ENCODE measurements at regions not wholly inside any gene's neighbourhood (a gene's known extent, or its start where the extent isn't known, plus 50 kb on each side); places are given as distances from the start of the nearest gene placed in this dataset.
"Not testable (repeated sequence)": the region's sequence is repeated elsewhere in the genome, so short reads cannot be mapped to it uniquely, and the experiment has no call there.

DNA sequence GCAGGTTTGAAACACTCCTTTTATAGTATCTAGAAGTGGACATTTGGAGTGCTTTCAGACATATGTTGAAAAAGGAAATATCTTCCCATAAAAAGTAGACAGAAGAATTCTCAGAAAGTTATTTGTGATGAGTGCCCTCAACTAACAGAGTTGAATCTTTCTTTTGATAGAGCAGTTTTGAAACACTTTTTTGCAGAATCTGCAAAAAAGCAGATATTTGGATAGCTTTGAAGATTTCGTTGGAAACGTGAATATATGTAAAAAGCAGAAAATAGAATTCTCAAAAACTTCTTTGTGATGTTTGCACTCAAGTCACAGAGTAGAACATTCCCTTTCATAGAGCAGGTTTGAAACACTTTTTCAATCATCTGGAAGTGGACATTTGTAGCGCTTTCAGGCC lies 676.4 kb upstream of the ZNF337 start:
- not testable (repeated sequence) for H3K9me3 ChIP-seq (ENCODE audit: control insufficient read depth, insufficient read depth, low read length); H3K36me3 ChIP-seq (ENCODE audit: insufficient read depth, low read length); H3K9ac ChIP-seq (ENCODE audit: low read depth, low read length); H3K4me1 ChIP-seq (ENCODE audit: insufficient read depth, low read length)

DNA sequence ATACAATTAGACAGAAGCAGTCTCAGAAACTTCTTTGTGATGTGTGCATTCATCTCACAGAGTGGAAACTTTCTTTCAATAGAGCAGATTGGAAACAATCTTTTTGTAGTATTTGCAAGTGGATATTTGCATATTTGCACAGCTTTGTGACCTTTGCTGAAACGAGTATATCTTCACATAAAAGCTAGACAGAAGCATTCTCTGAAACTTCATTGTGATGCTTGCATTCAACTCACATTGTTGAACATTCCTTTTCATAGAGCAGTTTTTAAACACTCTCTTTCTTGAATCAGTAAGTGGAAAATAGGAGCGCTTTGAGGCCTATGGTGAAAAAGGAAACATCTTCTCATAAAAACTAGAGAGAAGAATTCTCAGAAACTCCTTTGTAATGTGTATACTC lies 657.9 kb upstream of the ZNF337 start:
- no peak overlapping the region for H3K9ac ChIP-seq (ENCODE audit: low read depth, low read length)
- no peaks in the 10 kb centered on the region; the same call in 1 of the 2 replicates for H3K9me3 ChIP-seq (ENCODE audit: control insufficient read depth, insufficient read depth, low read length)
- no peaks in the 10 kb centered on the region for H3K4me1 ChIP-seq (ENCODE audit: insufficient read depth, low read length)
- H3K36me3 ChIP-seq (ENCODE audit: insufficient read depth, low read length): no peaks in the 10 kb centered on the region

GRCh38 chr20:26347396-26347795 lies 650.7 kb upstream of the ZNF337 start:
- Histone ChIP-seq H3K9me3 (ENCODE audit: control insufficient read depth, insufficient read depth, low read length) (no peaks in the 10 kb centered on the region; the same call in 1 of the 2 replicates), H3K9ac (ENCODE audit: low read depth, low read length) (no peak overlapping the region), H3K36me3 (ENCODE audit: insufficient read depth, low read length) (no peaks in the 10 kb centered on the region), H3K4me1 (ENCODE audit: insufficient read depth, low read length) (no peaks in the 10 kb centered on the region)

DNA sequence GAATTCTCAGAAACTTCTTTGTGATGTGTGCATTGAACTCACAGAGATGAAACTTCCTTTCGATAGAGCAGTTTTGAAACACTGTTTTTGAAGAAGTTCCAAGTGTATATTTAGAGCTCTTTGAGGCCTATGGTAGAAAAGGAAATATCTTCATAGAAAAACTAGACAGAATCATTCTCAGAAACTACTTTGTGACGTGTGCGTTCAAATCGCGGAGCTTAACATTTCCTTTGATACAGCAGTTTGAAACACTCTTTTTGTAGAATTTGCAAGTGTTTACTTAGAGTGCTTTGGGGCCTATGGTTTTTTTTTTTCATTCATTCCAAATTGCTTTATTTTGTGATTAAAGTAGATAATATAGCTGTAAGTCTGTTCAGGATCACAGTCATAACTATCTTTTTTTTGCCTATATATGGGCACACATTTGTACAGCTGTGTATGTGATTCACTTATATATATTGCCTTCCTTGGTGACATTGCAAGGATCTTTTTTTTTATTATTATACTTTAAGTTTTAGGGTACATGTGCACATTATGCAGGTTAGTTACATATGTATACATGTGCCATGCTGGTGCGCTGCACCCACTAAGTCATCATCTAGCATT lies 643.9 kb upstream of the ZNF337 start:
- not testable (repeated sequence) for H3K9me3 ChIP-seq (ENCODE audit: control insufficient read depth, insufficient read depth, low read length); H3K9ac ChIP-seq (ENCODE audit: low read depth, low read length); H3K4me1 ChIP-seq (ENCODE audit: insufficient read depth, low read length); H3K36me3 ChIP-seq (ENCODE audit: insufficient read depth, low read length)

GRCh38 chr20:26324177-26324576 lies 627.5 kb upstream of the ZNF337 start:
- Histone ChIP-seq H3K9ac (ENCODE audit: low read depth, low read length) (no peak overlapping the region), H3K9me3 (ENCODE audit: control insufficient read depth, insufficient read depth, low read length) (no peaks in the 10 kb centered on the region), H3K36me3 (ENCODE audit: insufficient read depth, low read length) (no peaks in the 10 kb centered on the region), H3K4me1 (ENCODE audit: insufficient read depth, low read length) (no peaks in the 10 kb centered on the region)

DNA sequence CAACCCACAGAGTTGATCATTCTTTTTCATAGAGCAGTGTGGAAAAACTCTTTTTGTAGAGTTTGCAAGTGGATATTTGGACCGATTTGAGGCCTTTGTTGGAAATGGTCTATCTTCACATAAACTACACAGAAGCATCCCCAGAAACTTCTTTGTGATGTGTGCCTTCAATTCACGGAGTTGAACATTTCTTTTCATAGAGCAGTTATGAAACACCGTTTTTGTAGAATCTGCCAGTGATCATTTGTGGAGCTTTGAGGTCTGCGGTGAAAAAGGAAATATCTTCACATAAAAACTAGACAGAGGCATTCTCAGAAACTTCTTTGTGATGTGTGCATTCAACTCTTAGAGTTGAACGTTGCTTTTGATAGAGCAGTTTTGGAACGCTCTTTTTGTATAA lies 618.4 kb upstream of the ZNF337 start:
- Histone ChIP-seq H3K36me3 (ENCODE audit: insufficient read depth, low read length) (no peaks in the 10 kb centered on the region), H3K9ac (ENCODE audit: low read depth, low read length) (no peak overlapping the region), H3K4me1 (ENCODE audit: insufficient read depth, low read length) (no peaks in the 10 kb centered on the region), H3K9me3 (ENCODE audit: control insufficient read depth, insufficient read depth, low read length) (no peaks in the 10 kb centered on the region)

DNA sequence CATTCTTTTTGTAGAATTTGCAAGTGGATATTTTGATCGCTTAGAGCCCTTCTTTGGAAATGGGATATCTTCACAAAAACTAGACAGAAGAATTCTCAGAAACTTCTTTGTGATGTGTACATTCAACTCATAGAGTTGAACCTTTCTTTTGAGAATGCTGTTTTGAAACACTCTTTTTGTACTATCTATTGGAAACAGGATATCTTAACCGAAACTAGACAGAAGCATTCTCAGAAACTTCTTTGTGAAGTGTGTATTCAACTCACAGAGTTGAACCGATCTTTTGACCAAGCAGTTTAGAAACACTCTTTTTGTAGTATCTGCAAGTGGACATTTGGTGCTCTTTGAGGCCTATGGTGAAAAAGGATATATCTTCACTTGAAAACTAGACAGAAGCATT lies 613.1 kb upstream of the ZNF337 start:
- not testable (repeated sequence) for H3K36me3 ChIP-seq (ENCODE audit: insufficient read depth, low read length); H3K9ac ChIP-seq (ENCODE audit: low read depth, low read length); H3K9me3 ChIP-seq (ENCODE audit: control insufficient read depth, insufficient read depth, low read length); H3K4me1 ChIP-seq (ENCODE audit: insufficient read depth, low read length)

- H3K9ac ChIP-seq (ENCODE audit: low read depth, low read length): no peak overlapping the region
- no peaks in the 10 kb centered on the region for H3K9me3 ChIP-seq (ENCODE audit: control insufficient read depth, insufficient read depth, low read length)
- H3K4me1 ChIP-seq (ENCODE audit: insufficient read depth, low read length): no peaks in the 10 kb centered on the region
- H3K36me3 ChIP-seq (ENCODE audit: insufficient read depth, low read length): no peaks in the 10 kb centered on the region
These were observed 612.3 kb upstream of the ZNF337 start for GRCh38 chr20:26308961-26309360.

GRCh38 chr20:26295006-26295405 lies 598.4 kb upstream of the ZNF337 start:
- Histone ChIP-seq H3K9ac (ENCODE audit: low read depth, low read length) (no peak overlapping the region), H3K36me3 (ENCODE audit: insufficient read depth, low read length) (no peaks in the 10 kb centered on the region), H3K4me1 (ENCODE audit: insufficient read depth, low read length) (no peaks in the 10 kb centered on the region), H3K9me3 (ENCODE audit: control insufficient read depth, insufficient read depth, low read length) (no peaks in the 10 kb centered on the region)

GRCh38 chr20:26288379-26289061 lies 591.9 kb upstream of the ZNF337 start:
- not testable (repeated sequence) for H3K9me3 ChIP-seq (ENCODE audit: control insufficient read depth, insufficient read depth, low read length); H3K36me3 ChIP-seq (ENCODE audit: insufficient read depth, low read length); H3K9ac ChIP-seq (ENCODE audit: low read depth, low read length); H3K4me1 ChIP-seq (ENCODE audit: insufficient read depth, low read length)

- H3K9me3 ChIP-seq (ENCODE audit: control insufficient read depth, insufficient read depth, low read length): no peaks in the 10 kb centered on the region
- H3K9ac ChIP-seq (ENCODE audit: low read depth, low read length): no peak overlapping the region
- H3K36me3 ChIP-seq (ENCODE audit: insufficient read depth, low read length): no peaks in the 10 kb centered on the region
- no peaks in the 10 kb centered on the region for H3K4me1 ChIP-seq (ENCODE audit: insufficient read depth, low read length)
These were observed 582.6 kb upstream of the ZNF337 start for GRCh38 chr20:26279238-26279637.

DNA sequence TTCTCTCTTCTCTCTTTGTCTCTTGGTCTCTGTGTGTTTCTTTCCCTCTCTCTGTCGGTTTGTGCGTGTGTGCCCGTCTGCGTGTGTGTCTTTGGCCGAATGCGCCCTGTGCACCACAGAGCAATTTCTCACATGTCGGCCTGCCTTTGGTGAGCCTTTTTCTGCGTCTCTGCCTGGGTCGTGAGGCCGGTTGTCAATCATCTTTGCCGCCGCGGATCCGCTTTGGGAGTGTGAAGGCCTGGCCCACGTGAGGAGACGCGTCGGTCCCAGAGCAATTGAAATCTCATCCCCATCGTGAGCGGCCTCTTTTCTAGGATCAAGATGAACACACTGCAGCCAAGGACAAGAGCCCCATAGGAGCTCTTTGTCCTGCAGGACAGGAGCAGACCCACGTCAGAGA lies 580.7 kb upstream of the ZNF337 start:
- no peak overlapping the region for H3K9ac ChIP-seq (ENCODE audit: low read depth, low read length)
- H3K4me1 ChIP-seq (ENCODE audit: insufficient read depth, low read length): no peaks in the 10 kb centered on the region
- H3K9me3 ChIP-seq (ENCODE audit: control insufficient read depth, insufficient read depth, low read length): no peaks in the 10 kb centered on the region
- H3K36me3 ChIP-seq (ENCODE audit: insufficient read depth, low read length): no peaks in the 10 kb centered on the region

- no peak overlapping the region; the same call in 1 of the 2 replicates for H3K9ac ChIP-seq (ENCODE audit: low read depth, low read length)
These were observed 580.0 kb upstream of the ZNF337 start for GRCh38 chr20:26276554-26277210.

GRCh38 chr20:26268762-26269161 lies 572.1 kb upstream of the ZNF337 start:
- not testable (repeated sequence) for H3K4me1 ChIP-seq (ENCODE audit: insufficient read depth, low read length); H3K9ac ChIP-seq (ENCODE audit: low read depth, low read length); H3K36me3 ChIP-seq (ENCODE audit: insufficient read depth, low read length); H3K9me3 ChIP-seq (ENCODE audit: control insufficient read depth, insufficient read depth, low read length)

More at GRCh38 chr20:26276554-26277210, 580.0 kb upstream of the ZNF337 start:
- H3K9me3 ChIP-seq (ENCODE audit: control insufficient read depth, insufficient read depth, low read length): no peaks in the 10 kb centered on the region
- H3K36me3 ChIP-seq (ENCODE audit: insufficient read depth, low read length): no peaks in the 10 kb centered on the region
- no peaks in the 10 kb centered on the region for H3K4me1 ChIP-seq (ENCODE audit: insufficient read depth, low read length)

DNA sequence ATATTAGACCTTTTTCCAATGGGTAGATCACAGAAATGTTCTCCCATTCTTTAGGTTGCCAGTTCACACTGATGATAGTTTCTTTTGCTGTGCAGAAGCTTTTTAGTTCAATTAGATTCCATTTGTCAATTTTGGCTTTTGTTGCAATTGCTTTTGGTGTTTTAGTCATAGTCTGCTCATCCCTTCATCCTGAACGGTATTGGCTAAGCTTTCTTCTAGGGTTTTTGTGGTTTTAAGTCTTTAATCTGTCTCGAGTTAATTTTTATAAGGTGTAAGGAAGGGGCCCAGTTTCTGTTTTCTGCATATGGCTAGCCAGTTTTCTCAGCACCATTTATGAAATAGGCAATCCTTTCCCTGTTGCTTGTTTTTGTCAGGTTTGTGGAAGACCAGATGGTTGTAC lies 564.3 kb upstream of the ZNF337 start:
- H3K4me1 ChIP-seq (ENCODE audit: insufficient read depth, low read length); H3K9me3 ChIP-seq (ENCODE audit: control insufficient read depth, insufficient read depth, low read length); H3K36me3 ChIP-seq (ENCODE audit: insufficient read depth, low read length); H3K9ac ChIP-seq (ENCODE audit: low read depth, low read length): not testable (repeated sequence)

Measured in ES-I3 (cell line).